DMS 273 (cell line): ENCODE measurements at regions not wholly inside any gene's neighbourhood (a gene's known extent, or its start where the extent isn't known, plus 50 kb on each side); places are given as distances from the start of the nearest gene placed in this dataset.

Source experiments
- DNase-seq: peaks from one replicate; lab custom pipeline; 2025; ENCODE audit not compliant: unreplicated experiment; lab: John Stamatoyannopoulos, UW

GRCh38 chr6:7468382-7469081 lies 72.9 kb upstream of the DSP start:
- no peak for DNase-seq

GRCh38 chr6:7469696-7470095 lies 71.8 kb upstream of the DSP start:
- peak; percentile 8 for DNase-seq

- no peak for DNase-seq
Measured at GRCh38 chr6:7471171-7471570, 70.3 kb upstream of the DSP start.

- DNase-seq: no peak
Measured at GRCh38 chr6:7473805-7474719, 67.4 kb upstream of the DSP start.

- no peak for DNase-seq
Measured at GRCh38 chr6:7475081-7475480, 66.4 kb upstream of the DSP start.

- peak; percentile 12 for DNase-seq
Measured at GRCh38 chr6:7479801-7480266, 61.6 kb upstream of the DSP start.

- no peak for DNase-seq
Measured at GRCh38 chr6:7484666-7485065, 56.8 kb upstream of the DSP start.

- DNase-seq: no peak
Measured at GRCh38 chr6:7486951-7487350, 54.5 kb upstream of the DSP start.

GRCh38 chr6:7488494-7488893 lies 53.0 kb upstream of the DSP start:
- DNase-seq: no peak

- no peak for DNase-seq
Measured at GRCh38 chr6:7489376-7489775, 52.1 kb upstream of the DSP start.
